SK-N-SH (cell line): ENCODE measurements at regions not wholly inside any gene's neighbourhood (a gene's known extent, or its start where the extent isn't known, plus 50 kb on each side); places are given as distances from the start of the nearest gene placed in this dataset.

Experiments
- CTCF ChIP-seq: fragments of 200-600 bp; sonication (generic); IDR thresholded peaks from 2 replicates; pipeline ENCODE4 v1.6.1; 2017; ENCODE audit warnings: antibody characterized with exemption, mild to moderate bottlenecking, moderate library complexity
- ZBTB33 ChIP-seq: IDR thresholded peaks from 2 replicates; pipeline ENCODE4 v1.4.0; 2012; ENCODE audit warnings: low read depth, borderline replicate concordance

- TF ChIP-seq ZBTB33 = no peak
- no peak for TF ChIP-seq CTCF
Observed at GRCh38 chr1:60791226-60791625, 291.1 kb upstream of the NFIA start.
